BLaER1 (cell line): ENCODE measurements at regions not wholly inside any gene's neighbourhood (a gene's known extent, or its start where the extent isn't known, plus 50 kb on each side); places are given as distances from the start of the nearest gene placed in this dataset.

ENCODE experiments used
- H3K27ac ChIP-seq: shearing (Covaris generic); formaldehyde crosslinking; 2 replicates; pipeline ENCODE4 v1.8.1; 2022
- H3K27me3 ChIP-seq: shearing (Covaris generic); formaldehyde crosslinking; 2 replicates; pipeline ENCODE4 v1.8.1; 2022
- H3K36me3 ChIP-seq: shearing (Covaris generic); formaldehyde crosslinking; 2 replicates; pipeline ENCODE4 v1.8.1; 2022
- H3K4me1 ChIP-seq: shearing (Covaris generic); formaldehyde crosslinking; 2 replicates; pipeline ENCODE4 v1.8.1; 2022
- H3K4me2 ChIP-seq: shearing (Covaris generic); formaldehyde crosslinking; 2 replicates; pipeline ENCODE4 v1.8.1; 2022
- H3K4me3 ChIP-seq: shearing (Covaris generic); formaldehyde crosslinking; 2 replicates; pipeline ENCODE4 v1.8.1; 2022
- H3K9ac ChIP-seq: shearing (Covaris generic); formaldehyde crosslinking; 2 replicates; pipeline ENCODE4 v1.8.1; 2022
- H3K9me3 ChIP-seq: shearing (Covaris generic); formaldehyde crosslinking; 2 replicates; pipeline ENCODE4 v1.8.1; 2022
- H4K20me1 ChIP-seq: shearing (Covaris generic); formaldehyde crosslinking; 2 replicates; pipeline ENCODE4 v1.8.1; 2022
- Cebpa-rat ChIP-seq: shearing (Covaris generic); IDR thresholded peaks from 2 replicates; pipeline ENCODE4 v1.8.1; 2022

DNA sequence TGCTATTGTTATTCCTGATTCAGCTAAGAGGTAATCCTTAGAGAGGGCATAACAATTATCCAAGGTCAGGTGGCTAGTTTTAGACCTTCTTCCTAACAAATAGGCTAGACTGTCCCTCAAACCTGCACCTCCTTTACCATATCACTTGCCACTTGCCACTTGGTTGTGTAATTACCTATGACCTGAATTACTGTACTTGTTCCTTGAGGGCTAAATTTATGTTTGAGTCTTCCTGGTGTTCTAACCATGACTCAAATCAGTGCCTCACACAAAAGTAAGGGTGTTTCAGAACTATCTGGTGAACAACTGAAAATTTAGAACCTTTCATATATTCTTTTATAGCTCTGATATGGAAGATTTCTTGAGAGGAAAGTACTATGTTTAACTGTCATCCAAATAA is 365.8 kb upstream of the SEMA6D start:
- H3K4me3 ChIP-seq = no peak overlapping the region
- H3K27ac ChIP-seq = no peak overlapping the region
- no peaks in the 10 kb centered on the region for H3K9me3 ChIP-seq
- H3K9ac ChIP-seq = no peak overlapping the region
- no peak overlapping the region for H3K4me2 ChIP-seq
- no peaks in the 10 kb centered on the region for H3K4me1 ChIP-seq
- H3K27me3 ChIP-seq = no peaks in the 10 kb centered on the region
- no peak for TF ChIP-seq Cebpa-rat
- no peaks in the 10 kb centered on the region for H3K36me3 ChIP-seq
- no peaks in the 10 kb centered on the region for H4K20me1 ChIP-seq

DNA sequence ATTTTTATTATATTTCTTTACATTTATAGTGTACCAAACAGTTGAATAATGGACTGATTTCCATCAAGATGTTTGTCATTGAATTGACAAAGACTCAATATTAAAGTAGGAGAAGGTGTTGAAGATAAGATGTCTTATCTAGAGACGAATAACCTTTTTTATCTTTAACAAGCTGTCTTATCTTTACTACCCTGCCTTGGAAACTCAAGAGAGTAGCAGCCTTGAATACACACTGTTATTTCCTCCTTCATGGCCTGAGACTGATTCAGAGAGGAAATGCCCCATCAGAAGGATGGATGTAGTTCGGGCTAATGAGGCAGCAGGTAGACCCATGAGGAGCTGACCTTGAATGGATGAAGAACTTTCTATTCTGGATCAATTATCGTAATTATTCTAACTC is 365.1 kb upstream of the SEMA6D start:
- H3K9me3 ChIP-seq = no peaks in the 10 kb centered on the region
- no peaks in the 10 kb centered on the region for H3K36me3 ChIP-seq
- H4K20me1 ChIP-seq = no peaks in the 10 kb centered on the region
- no peaks in the 10 kb centered on the region for H3K4me1 ChIP-seq
- H3K4me2 ChIP-seq = no peak overlapping the region
- no peak for TF ChIP-seq Cebpa-rat
- no peaks in the 10 kb centered on the region for H3K27me3 ChIP-seq
- no peak overlapping the region for H3K27ac ChIP-seq
- no peak overlapping the region for H3K9ac ChIP-seq
- H3K4me3 ChIP-seq = no peak overlapping the region

DNA sequence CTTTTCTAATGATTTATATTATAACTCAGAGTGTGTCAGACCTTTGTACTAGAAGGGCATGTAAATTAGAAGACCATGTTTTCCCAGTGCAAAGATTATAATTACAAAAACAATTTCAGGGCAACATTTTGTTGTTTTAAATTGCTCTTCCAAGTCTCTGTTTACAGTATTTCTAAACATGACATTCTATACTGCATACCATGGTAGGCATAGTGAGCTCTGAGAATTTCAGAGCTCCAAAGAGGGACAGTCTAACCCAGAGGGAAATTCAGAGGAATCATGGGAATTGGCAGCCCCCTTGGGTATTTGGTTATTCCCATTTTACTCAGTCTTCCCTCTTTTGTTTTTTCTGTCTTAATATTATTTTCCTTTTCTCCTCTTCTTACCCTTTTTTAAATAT is 361.5 kb upstream of the SEMA6D start:
- Histone ChIP-seq H3K4me2 (no peak overlapping the region), H3K27me3 (no peaks in the 10 kb centered on the region), H3K9me3 (no peaks in the 10 kb centered on the region), H4K20me1 (no peaks in the 10 kb centered on the region), H3K4me3 (no peak overlapping the region), H3K36me3 (no peaks in the 10 kb centered on the region), H3K27ac (no peak overlapping the region), H3K9ac (no peak overlapping the region), H3K4me1 (no peaks in the 10 kb centered on the region)
- no peak for TF ChIP-seq Cebpa-rat

DNA sequence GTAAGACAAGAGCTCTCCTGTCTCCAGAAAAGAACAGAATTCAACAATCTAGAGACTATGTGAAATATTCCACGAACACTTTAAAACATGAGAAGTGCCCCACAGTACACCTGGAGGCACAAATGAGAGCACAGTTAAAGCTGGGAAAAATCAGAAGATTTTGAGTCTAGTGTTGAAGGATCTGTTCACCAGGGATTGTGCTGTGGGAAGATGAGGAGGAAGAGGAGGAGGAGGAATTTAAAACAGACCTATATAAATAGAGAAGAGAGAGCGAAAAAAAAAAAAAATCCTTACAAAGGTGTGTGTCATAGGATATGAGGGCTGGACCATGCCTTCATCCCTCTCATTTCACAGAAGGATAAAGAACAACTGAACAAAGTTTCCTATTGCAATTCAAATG is 361.0 kb upstream of the SEMA6D start:
- Histone ChIP-seq H3K27me3 (no peaks in the 10 kb centered on the region), H3K4me2 (no peak overlapping the region), H3K9me3 (no peaks in the 10 kb centered on the region), H3K4me1 (no peaks in the 10 kb centered on the region), H4K20me1 (no peaks in the 10 kb centered on the region), H3K27ac (no peak overlapping the region), H3K36me3 (no peaks in the 10 kb centered on the region), H3K4me3 (no peak overlapping the region), H3K9ac (no peak overlapping the region)
- no peak for TF ChIP-seq Cebpa-rat

DNA sequence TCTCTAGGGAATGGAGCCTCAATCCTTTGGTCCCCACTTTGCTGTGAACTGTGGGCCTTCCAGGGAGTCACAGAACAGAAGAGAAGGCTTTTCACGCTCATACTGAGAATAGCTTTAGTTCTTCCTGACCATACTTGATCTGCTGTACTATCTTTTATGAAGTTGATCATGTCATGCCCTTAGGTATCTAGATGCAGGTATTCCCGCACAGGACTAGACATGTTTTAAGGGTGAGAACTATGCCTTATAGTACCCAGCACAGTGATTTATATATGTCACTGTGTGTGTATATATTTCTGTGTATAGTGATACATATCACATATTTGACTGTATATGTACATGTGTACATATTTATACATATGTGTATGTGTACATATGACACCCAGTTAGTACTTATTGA is 358.4 kb upstream of the SEMA6D start:
- no peak overlapping the region for H3K9ac ChIP-seq
- H3K4me1 ChIP-seq = peaks cover 14% of the 10 kb centered on the region
- no peak for TF ChIP-seq Cebpa-rat
- H3K4me3 ChIP-seq = no peak overlapping the region
- H3K4me2 ChIP-seq = no peak overlapping the region
- H3K9me3 ChIP-seq = no peaks in the 10 kb centered on the region; the same call in 1 of the 2 replicates
- H4K20me1 ChIP-seq = no peaks in the 10 kb centered on the region
- no peaks in the 10 kb centered on the region for H3K27me3 ChIP-seq
- H3K36me3 ChIP-seq = no peaks in the 10 kb centered on the region
- H3K27ac ChIP-seq = no peak overlapping the region

DNA sequence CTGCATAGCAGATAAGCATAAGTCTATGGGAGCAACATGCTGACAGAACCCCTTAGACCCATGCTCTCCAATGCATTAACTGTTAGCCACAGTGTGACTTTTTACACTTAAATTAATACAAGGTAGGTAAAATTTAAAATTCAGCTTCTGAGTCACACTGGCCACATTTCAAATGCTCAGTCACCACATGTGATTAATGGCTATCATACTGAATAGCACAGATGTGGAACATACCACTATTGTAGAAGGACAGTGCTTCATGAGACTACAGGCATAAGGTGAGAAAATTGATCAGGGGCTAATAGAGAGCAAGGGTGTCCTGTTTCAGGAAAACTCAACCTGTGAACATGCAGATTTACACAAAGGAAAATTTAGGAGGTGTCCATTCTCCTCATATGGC is 357.0 kb upstream of the SEMA6D start:
- no peaks in the 10 kb centered on the region; the same call in 1 of the 2 replicates for H3K9me3 ChIP-seq
- no peak for TF ChIP-seq Cebpa-rat
- no peaks in the 10 kb centered on the region for H4K20me1 ChIP-seq
- no peak overlapping the region for H3K27ac ChIP-seq
- H3K27me3 ChIP-seq = no peaks in the 10 kb centered on the region
- H3K4me1 ChIP-seq = peaks cover 28% of the 10 kb centered on the region
- no peak overlapping the region for H3K9ac ChIP-seq
- no peak overlapping the region for H3K4me2 ChIP-seq
- H3K4me3 ChIP-seq = no peak overlapping the region
- H3K36me3 ChIP-seq = no peaks in the 10 kb centered on the region

DNA sequence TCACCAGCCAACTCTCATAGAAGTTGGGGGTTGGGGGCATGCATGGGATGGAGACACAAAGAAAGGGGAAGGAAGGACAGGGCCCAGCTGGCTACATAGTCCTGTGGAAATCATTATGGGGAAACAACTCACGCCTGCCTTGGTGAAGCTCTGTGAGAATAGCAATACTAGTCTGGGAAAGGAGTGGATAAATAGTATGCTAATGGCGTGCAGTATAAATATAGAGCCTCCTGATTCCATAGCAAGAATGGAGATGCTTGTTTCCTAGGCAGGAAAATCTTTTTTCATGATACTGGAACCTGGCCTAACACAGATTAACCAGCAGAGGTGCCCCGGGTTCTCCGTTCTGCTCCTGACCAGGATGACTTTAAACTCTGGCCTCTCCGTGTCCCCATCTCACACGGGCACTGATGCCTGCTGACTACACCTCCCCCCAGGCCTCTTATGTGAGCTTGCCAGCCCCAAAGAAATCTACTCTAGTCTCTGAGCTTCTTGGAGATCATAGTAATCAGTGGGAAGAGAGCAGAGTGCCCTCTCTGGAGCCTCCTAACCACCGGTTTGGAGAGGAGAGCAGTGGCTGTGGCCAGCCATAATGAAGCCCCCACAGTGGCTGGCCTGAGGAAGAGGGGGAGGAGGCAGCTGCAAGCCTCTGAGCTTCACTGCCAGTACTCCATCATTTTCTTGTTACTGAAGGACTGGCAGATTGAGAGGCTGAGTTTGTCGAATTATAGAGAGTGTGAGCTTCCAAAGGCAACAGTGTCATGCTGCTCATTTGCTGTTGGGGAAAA is 355.0 kb upstream of the SEMA6D start:
- Histone ChIP-seq H3K9ac (no peak overlapping the region), H3K4me2 (no peak overlapping the region), H3K27me3 (no peaks in the 10 kb centered on the region), H3K9me3 (no peaks in the 10 kb centered on the region; the same call in 1 of the 2 replicates), H3K4me3 (no peak overlapping the region), H3K4me1 (peaks cover 31% of the 10 kb centered on the region), H3K27ac (no peak overlapping the region), H3K36me3 (no peaks in the 10 kb centered on the region), H4K20me1 (no peaks in the 10 kb centered on the region)
- TF ChIP-seq Cebpa-rat = no peak

DNA sequence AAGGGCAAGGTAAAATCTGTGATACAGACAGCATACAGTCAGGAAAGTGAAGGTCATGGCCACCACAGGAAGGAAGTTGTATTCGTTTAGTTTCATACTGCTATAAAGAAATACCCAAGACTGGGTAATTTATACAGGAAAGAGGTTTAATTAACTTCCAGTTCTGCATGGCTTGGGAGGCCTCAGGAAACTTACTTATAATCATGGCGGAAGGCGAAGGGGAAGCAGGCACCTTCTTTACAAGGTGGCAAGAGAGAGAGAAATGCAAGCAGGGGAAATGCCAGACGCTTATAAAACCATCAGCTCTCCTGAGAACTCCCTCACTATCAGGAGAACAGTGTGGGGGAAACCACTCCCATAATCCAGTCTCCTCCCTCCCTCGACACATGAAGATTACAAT is 353.7 kb upstream of the SEMA6D start:
- Histone ChIP-seq H3K9ac (no peak overlapping the region), H3K9me3 (no peaks in the 10 kb centered on the region; the same call in 1 of the 2 replicates), H3K4me3 (no peak overlapping the region), H3K27me3 (no peaks in the 10 kb centered on the region), H3K27ac (no peak overlapping the region), H3K4me1 (peaks cover 31% of the 10 kb centered on the region), H3K36me3 (no peaks in the 10 kb centered on the region), H3K4me2 (peak overlapping the region; percentile 53), H4K20me1 (no peaks in the 10 kb centered on the region)
- no peak for TF ChIP-seq Cebpa-rat

DNA sequence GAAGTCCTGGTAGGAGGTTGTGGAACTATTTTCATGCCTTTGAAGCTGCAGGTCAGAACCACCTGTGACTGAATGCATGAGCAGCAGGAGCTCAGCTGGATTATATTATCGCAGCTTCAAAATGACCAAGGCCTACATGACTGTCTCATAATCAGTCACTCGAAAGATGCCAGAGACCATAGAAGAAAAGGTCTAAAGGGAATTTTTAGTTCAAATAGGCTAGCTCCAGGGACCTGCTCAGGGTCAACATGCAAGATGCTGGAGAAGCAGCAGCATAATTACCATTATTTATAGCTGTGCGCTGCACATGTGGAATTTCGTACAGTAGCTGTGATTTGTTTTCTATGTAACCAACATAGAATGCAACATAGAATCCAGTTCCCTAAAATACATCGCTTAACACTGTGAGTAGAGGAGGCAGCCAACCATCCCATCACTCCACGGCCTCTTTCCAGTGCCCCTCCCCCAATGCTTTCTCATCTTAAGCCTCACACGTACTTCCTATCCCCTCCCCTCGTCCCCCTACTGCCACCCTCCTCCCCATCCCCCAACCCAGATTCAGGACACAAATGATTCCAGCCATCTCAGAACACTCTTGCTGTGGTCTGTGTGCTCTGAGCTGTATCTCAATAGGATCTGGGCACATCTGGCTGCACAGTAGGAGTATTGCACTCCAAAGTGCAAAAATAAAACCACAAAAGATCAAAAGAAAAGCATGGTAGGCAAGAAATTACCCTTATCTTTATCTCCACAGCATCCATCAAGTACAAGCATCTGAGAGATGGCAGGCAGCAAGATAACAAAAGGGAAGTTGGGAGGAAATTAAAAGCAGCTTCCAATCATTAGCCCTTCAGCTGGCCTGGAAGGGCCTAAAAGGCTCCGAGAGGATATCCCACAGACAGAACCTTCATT is 352.8 kb upstream of the SEMA6D start:
- no peak overlapping the region for H3K4me3 ChIP-seq
- H3K4me2 ChIP-seq = peak overlapping the region; percentile 53
- H3K4me1 ChIP-seq = peaks cover 31% of the 10 kb centered on the region
- H3K36me3 ChIP-seq = no peaks in the 10 kb centered on the region
- H3K9me3 ChIP-seq = no peaks in the 10 kb centered on the region; the same call in 1 of the 2 replicates
- TF ChIP-seq Cebpa-rat = no peak
- no peak overlapping the region for H3K27ac ChIP-seq
- H3K9ac ChIP-seq = no peak overlapping the region
- H3K27me3 ChIP-seq = no peaks in the 10 kb centered on the region
- no peaks in the 10 kb centered on the region for H4K20me1 ChIP-seq

DNA sequence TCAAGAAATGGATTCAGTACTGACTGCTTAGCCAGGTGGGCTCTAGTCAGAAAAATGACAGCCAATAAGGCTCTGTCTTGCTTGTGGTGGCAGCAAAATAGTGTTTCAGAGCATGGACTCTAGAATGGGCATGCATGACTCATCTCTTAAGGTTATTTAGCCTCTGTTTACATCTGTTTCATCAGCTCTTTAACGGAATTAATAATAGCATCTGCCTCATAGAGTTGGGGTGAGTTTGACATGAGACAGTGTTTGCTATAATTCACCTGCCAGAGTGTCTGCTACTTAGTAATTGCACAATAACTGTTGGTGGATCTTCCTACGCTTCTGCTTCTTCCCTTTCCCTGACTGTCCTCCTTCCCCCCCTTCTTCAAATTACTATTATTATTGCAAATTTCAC is 350.4 kb upstream of the SEMA6D start:
- Histone ChIP-seq H3K9me3 (no peaks in the 10 kb centered on the region; the same call in 1 of the 2 replicates), H3K9ac (no peak overlapping the region), H3K36me3 (no peaks in the 10 kb centered on the region), H3K4me2 (no peak overlapping the region), H4K20me1 (no peaks in the 10 kb centered on the region), H3K27me3 (no peaks in the 10 kb centered on the region), H3K4me1 (peaks cover 31% of the 10 kb centered on the region), H3K27ac (no peak overlapping the region), H3K4me3 (no peak overlapping the region)
- no peak for TF ChIP-seq Cebpa-rat
